ENCODE measurements at regions not wholly inside any gene's neighbourhood (a gene's known extent, or its start where the extent isn't known, plus 50 kb on each side); places are given as distances from the start of the nearest gene placed in this dataset.

- BruUV-seq (replicated peaks), result no TSS peak
- DNase-seq, result no peak
- Mint-ChIP-seq H3K4me1 (ENCODE audit: low read depth, unreplicated experiment) (no peaks in the 10 kb centered on the region), H3K36me3 (ENCODE audit: insufficient read depth, unreplicated experiment) (no peaks in the 10 kb centered on the region), H3K27ac (ENCODE audit: unreplicated experiment) (no peak overlapping the region), H3K4me3 (ENCODE audit: unreplicated experiment) (no peak overlapping the region), H3K27me3 (ENCODE audit: insufficient read depth, unreplicated experiment) (peaks cover 14% of the 10 kb centered on the region), H3K9me3 (ENCODE audit: unreplicated experiment) (no peaks in the 10 kb centered on the region)
- Histone ChIP-seq H3K36me3 (ENCODE audit: control insufficient read depth, insufficient read depth, low read length) (no peaks in the 10 kb centered on the region), H3K4me1 (no peaks in the 10 kb centered on the region), H3K9me3 (no peaks in the 10 kb centered on the region), H3K4me3 (ENCODE audit: low read depth, low read length) (no peak overlapping the region), H3K27me3 (replicated peaks; ENCODE audit: control insufficient read depth, insufficient read depth, low read length) (peaks cover 1% of the 10 kb centered on the region)
- no peak for TF ChIP-seq CTCF (IDR thresholded peaks at IDR 0.05; ENCODE audit: insufficient read depth in 1 of 2, low read depth in 1 of 2, low read length in 1 of 2, severe bottlenecking in 1 of 2, unreplicated experiment in 1 of 2)
- intact Hi-C loops (cut with micrococcal nuclease; ENCODE audit: unreplicated experiment), result no loop called here
- CTCF ChIA-PET, result interaction anchor here (0.5 kb wide), 1 partner anchor 1956 kb away, joined by 3 read pairs; no protein-coding TSS in a partner anchor
- POLR2A ChIA-PET, result no interaction called here
Measured at GRCh38 chr11:114970927-114971645, 292.8 kb downstream of the NXPE2 start.

- no peak overlapping the region for H3K4me3 ChIP-seq (ENCODE audit: low read depth, low read length)
- no peak overlapping the region for H3K27ac Mint-ChIP-seq (ENCODE audit: unreplicated experiment)
- CTCF ChIA-PET, result no interaction called here
- H3K4me1 Mint-ChIP-seq (ENCODE audit: low read depth, unreplicated experiment), result no peaks in the 10 kb centered on the region
- no TSS peak for BruUV-seq (replicated peaks)
- H3K4me1 ChIP-seq, result no peaks in the 10 kb centered on the region
- POLR2A ChIA-PET, result no interaction called here
- no peak overlapping the region for H3K4me3 Mint-ChIP-seq (ENCODE audit: unreplicated experiment)
- no peaks in the 10 kb centered on the region for H3K36me3 ChIP-seq (ENCODE audit: control insufficient read depth, insufficient read depth, low read length)
- H3K36me3 Mint-ChIP-seq (ENCODE audit: insufficient read depth, unreplicated experiment), result no peaks in the 10 kb centered on the region
- no peaks in the 10 kb centered on the region for H3K9me3 Mint-ChIP-seq (ENCODE audit: unreplicated experiment)
- TF ChIP-seq CTCF (IDR thresholded peaks at IDR 0.05; ENCODE audit: insufficient read depth in 1 of 2, low read depth in 1 of 2, low read length in 1 of 2, severe bottlenecking in 1 of 2, unreplicated experiment in 1 of 2), result no peak
- intact Hi-C loops (cut with micrococcal nuclease; ENCODE audit: unreplicated experiment), result no loop called here
- H3K27me3 ChIP-seq (replicated peaks; ENCODE audit: control insufficient read depth, insufficient read depth, low read length), result peaks cover 1% of the 10 kb centered on the region
- DNase-seq, result no peak
- H3K27me3 Mint-ChIP-seq (ENCODE audit: insufficient read depth, unreplicated experiment), result peaks cover 10% of the 10 kb centered on the region
- H3K9me3 ChIP-seq, result no peaks in the 10 kb centered on the region
Measured at GRCh38 chr11:114972105-114972504, 293.8 kb downstream of the NXPE2 start.

- intact Hi-C loops (cut with micrococcal nuclease; ENCODE audit: unreplicated experiment), result no loop called here
- Histone ChIP-seq H3K4me1 (peaks cover 4% of the 10 kb centered on the region; the same call in 1 of the 2 replicates), H3K27me3 (replicated peaks; ENCODE audit: control insufficient read depth, insufficient read depth, low read length) (peaks cover 2% of the 10 kb centered on the region), H3K36me3 (ENCODE audit: control insufficient read depth, insufficient read depth, low read length) (no peaks in the 10 kb centered on the region), H3K9me3 (no peaks in the 10 kb centered on the region), H3K4me3 (ENCODE audit: low read depth, low read length) (no peak overlapping the region)
- ChIA-PET POLR2A (no interaction called here), CTCF (no interaction called here)
- BruUV-seq (replicated peaks), result no TSS peak
- no peak overlapping the region for H3K27ac Mint-ChIP-seq (ENCODE audit: unreplicated experiment)
- H3K4me1 Mint-ChIP-seq (ENCODE audit: low read depth, unreplicated experiment), result no peaks in the 10 kb centered on the region
- H3K4me3 Mint-ChIP-seq (ENCODE audit: unreplicated experiment), result no peak overlapping the region
- no peaks in the 10 kb centered on the region for H3K36me3 Mint-ChIP-seq (ENCODE audit: insufficient read depth, unreplicated experiment)
- H3K9me3 Mint-ChIP-seq (ENCODE audit: unreplicated experiment), result no peaks in the 10 kb centered on the region
- no peaks in the 10 kb centered on the region for H3K27me3 Mint-ChIP-seq (ENCODE audit: insufficient read depth, unreplicated experiment)
- no peak for DNase-seq
- no peak for TF ChIP-seq CTCF (IDR thresholded peaks at IDR 0.05; ENCODE audit: insufficient read depth in 1 of 2, low read depth in 1 of 2, low read length in 1 of 2, severe bottlenecking in 1 of 2, unreplicated experiment in 1 of 2)
Measured at GRCh38 chr11:114977651-114978050, 299.3 kb downstream of the NXPE2 start.

All from Caco-2 (cell line).